ENCODE measurements at regions not wholly inside any gene's neighbourhood (a gene's known extent, or its start where the extent isn't known, plus 50 kb on each side); places are given as distances from the start of the nearest gene placed in this dataset.

DNA sequence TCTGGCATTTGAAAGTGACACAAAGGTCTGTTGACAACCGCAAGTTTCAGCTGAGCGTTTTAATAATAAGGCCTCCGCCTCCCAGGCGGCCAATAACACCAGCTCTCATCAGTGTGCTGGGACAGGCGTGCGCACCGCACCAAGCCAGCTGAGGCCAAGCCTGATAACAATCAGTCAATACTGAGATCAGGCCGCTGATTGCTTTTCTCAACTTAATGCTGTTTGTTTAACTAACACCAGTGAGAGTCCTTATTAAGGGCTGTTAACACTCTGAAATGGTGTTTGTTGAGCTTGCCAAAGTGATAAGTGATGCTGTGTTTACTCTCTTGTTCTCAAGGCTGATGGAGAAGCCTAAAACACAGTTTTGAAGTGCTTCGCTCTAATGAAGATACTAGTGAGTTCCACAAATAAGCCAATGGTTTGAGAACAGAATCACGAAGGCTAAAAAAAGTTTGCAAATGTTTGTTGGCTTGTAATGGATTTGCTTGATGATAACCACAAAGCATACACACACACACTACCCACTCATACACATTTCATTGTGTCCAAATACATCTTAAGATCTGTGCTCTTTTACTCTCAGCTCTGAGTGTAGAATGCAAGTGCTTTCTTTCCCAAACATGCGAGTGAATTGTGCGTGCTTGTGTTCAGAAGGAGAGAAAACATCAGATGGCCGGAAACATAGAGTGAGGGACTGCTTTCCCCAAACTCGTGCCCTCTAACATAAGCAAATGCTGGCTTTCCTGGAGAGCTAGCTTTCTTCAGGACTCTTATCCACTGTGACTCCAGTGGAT, 330.4 kb upstream of the KLF4 start:
- TF ChIP-seq, protein P1, sequence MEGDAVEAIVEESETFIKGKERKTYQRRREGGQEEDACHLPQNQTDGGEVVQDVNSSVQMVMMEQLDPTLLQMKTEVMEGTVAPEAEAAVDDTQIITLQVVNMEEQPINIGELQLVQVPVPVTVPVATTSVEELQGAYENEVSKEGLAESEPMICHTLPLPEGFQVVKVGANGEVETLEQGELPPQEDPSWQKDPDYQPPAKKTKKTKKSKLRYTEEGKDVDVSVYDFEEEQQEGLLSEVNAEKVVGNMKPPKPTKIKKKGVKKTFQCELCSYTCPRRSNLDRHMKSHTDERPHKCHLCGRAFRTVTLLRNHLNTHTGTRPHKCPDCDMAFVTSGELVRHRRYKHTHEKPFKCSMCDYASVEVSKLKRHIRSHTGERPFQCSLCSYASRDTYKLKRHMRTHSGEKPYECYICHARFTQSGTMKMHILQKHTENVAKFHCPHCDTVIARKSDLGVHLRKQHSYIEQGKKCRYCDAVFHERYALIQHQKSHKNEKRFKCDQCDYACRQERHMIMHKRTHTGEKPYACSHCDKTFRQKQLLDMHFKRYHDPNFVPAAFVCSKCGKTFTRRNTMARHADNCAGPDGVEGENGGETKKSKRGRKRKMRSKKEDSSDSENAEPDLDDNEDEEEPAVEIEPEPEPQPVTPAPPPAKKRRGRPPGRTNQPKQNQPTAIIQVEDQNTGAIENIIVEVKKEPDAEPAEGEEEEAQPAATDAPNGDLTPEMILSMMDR (IDR thresholded peaks at IDR 0.05), result no peak
- TF ChIP-seq POLR2AphosphoS5 (IDR thresholded peaks at IDR 0.05; ENCODE audit: insufficient read depth in 1 of 2, low read depth in 1 of 2), result no peak

All from vagina (tissue), 2 donors.